Activated CD4-positive, alpha-beta T cell treated with anti-CD3 and anti-CD28 coated beads for 48 hours (primary cell): ENCODE measurements at regions not wholly inside any gene's neighbourhood (a gene's known extent, or its start where the extent isn't known, plus 50 kb on each side); places are given as distances from the start of the nearest gene placed in this dataset.
"Not testable (repeated sequence)": the region's sequence is repeated elsewhere in the genome, so short reads cannot be mapped to it uniquely, and the experiment has no call there.

Source experiments
- DNase-seq: peaks from one replicate; pipeline ENCODE4 v3.0.0-alpha.2; 2020

- no peak for DNase-seq
Observed at GRCh38 chr6:92362404-92362803, 1057.0 kb downstream of the EPHA7 start.

- no peak for DNase-seq
Observed at GRCh38 chr6:92361990-92362389, 1057.4 kb downstream of the EPHA7 start.

GRCh38 chr6:92354270-92354829 lies 1065.0 kb downstream of the EPHA7 start:
- no peak for DNase-seq

GRCh38 chr6:92352130-92352529 lies 1067.2 kb downstream of the EPHA7 start:
- no peak for DNase-seq

- no peak for DNase-seq
Observed at GRCh38 chr6:92341201-92341600, 1078.2 kb downstream of the EPHA7 start.

- no peak for DNase-seq
Observed at GRCh38 chr6:92339936-92340640, 1079.3 kb downstream of the EPHA7 start.

- no peak for DNase-seq
Observed at GRCh38 chr6:92337571-92337970, 1081.8 kb downstream of the EPHA7 start.

- DNase-seq: no peak
Observed at GRCh38 chr6:92329208-92329847, 1090.0 kb downstream of the EPHA7 start.

GRCh38 chr6:92315312-92315711 lies 1104.0 kb downstream of the EPHA7 start:
- DNase-seq: no peak

GRCh38 chr6:92297101-92297500 lies 1122.3 kb downstream of the EPHA7 start:
- DNase-seq: no peak

- DNase-seq: no peak
Observed at GRCh38 chr6:92292067-92292466, 1127.3 kb downstream of the EPHA7 start.

- DNase-seq: no peak
Observed at GRCh38 chr6:92289831-92290230, 1129.5 kb downstream of the EPHA7 start.

GRCh38 chr6:92281571-92282076 lies 1137.7 kb downstream of the EPHA7 start:
- no peak for DNase-seq

- no peak for DNase-seq
Observed at GRCh38 chr6:92275150-92275549, 1144.2 kb downstream of the EPHA7 start.

GRCh38 chr6:92274588-92274987 lies 1144.8 kb downstream of the EPHA7 start:
- DNase-seq: no peak

GRCh38 chr6:92273694-92274093 lies 1145.7 kb downstream of the EPHA7 start:
- no peak for DNase-seq

- no peak for DNase-seq
Observed at GRCh38 chr6:92271091-92271490, 1148.3 kb downstream of the EPHA7 start.

GRCh38 chr6:92270365-92270764 lies 1149.0 kb downstream of the EPHA7 start:
- no peak for DNase-seq

GRCh38 chr6:92267335-92267734 lies 1152.0 kb downstream of the EPHA7 start:
- DNase-seq: no peak

- DNase-seq: no peak
Observed at GRCh38 chr6:92263864-92264263, 1155.5 kb downstream of the EPHA7 start.

GRCh38 chr6:92259171-92259570 lies 1160.2 kb downstream of the EPHA7 start:
- no peak for DNase-seq

- DNase-seq: no peak
Observed at GRCh38 chr6:92243315-92243714, 1176.0 kb downstream of the EPHA7 start.

GRCh38 chr6:92231171-92231701 lies 1188.1 kb downstream of the EPHA7 start:
- DNase-seq: no peak

GRCh38 chr6:92219987-92220386 lies 1199.4 kb downstream of the EPHA7 start:
- not testable (repeated sequence) for DNase-seq
